PFSK-1 (cell line): ENCODE measurements at regions not wholly inside any gene's neighbourhood (a gene's known extent, or its start where the extent isn't known, plus 50 kb on each side); places are given as distances from the start of the nearest gene placed in this dataset.

Experiments
- FOXP2 ChIP-seq: optimal IDR thresholded peaks from 2 replicates; pipeline ENCODE3; 2011; ENCODE audit warnings: borderline replicate concordance, control low read depth, inconsistent platforms; ENCODE audit not compliant: insufficient read depth; ENCODE audit errors: extremely low read length, extremely low read depth
- POLR2AphosphoS5 ChIP-seq: IDR thresholded peaks from 2 replicates; pipeline ENCODE4 v1.6.1; 2012; ENCODE audit warnings: low read depth, mild to moderate bottlenecking, control low read depth, low read length, moderate library complexity
- SIN3A ChIP-seq: IDR thresholded peaks from 2 replicates; pipeline ENCODE4 v1.6.1; 2012; ENCODE audit warnings: mild to moderate bottlenecking, low read length, moderate library complexity, borderline replicate concordance; ENCODE audit not compliant: insufficient read depth
- TAF1 ChIP-seq: IDR thresholded peaks from 2 replicates; pipeline ENCODE4 v1.6.1; 2012; ENCODE audit warnings: low read length, control low read depth, borderline replicate concordance; ENCODE audit not compliant: insufficient read depth
- TF ChIP-seq, protein P1 (sequence below), 2 experiments: IDR thresholded peaks; 2 replicates each; pipeline versions ENCODE4 v1.6.1 to v1.8.0; 2011 to 2012; ENCODE audit warnings: low read depth in 2 of 2, low read length in 2 of 2, control low read depth in 1 of 2, inconsistent platforms in 1 of 2, mild to moderate bottlenecking in 1 of 2, moderate library complexity in 1 of 2; ENCODE audit not compliant: insufficient read depth in 1 of 2

GRCh38 chr4:117868201-117868600 lies 166.1 kb upstream of the NDST3 start:
- TF ChIP-seq FOXP2 (no peak), SIN3A (no peak), TAF1 (no peak), POLR2AphosphoS5 (no peak)
- TF ChIP-seq, protein P1, sequence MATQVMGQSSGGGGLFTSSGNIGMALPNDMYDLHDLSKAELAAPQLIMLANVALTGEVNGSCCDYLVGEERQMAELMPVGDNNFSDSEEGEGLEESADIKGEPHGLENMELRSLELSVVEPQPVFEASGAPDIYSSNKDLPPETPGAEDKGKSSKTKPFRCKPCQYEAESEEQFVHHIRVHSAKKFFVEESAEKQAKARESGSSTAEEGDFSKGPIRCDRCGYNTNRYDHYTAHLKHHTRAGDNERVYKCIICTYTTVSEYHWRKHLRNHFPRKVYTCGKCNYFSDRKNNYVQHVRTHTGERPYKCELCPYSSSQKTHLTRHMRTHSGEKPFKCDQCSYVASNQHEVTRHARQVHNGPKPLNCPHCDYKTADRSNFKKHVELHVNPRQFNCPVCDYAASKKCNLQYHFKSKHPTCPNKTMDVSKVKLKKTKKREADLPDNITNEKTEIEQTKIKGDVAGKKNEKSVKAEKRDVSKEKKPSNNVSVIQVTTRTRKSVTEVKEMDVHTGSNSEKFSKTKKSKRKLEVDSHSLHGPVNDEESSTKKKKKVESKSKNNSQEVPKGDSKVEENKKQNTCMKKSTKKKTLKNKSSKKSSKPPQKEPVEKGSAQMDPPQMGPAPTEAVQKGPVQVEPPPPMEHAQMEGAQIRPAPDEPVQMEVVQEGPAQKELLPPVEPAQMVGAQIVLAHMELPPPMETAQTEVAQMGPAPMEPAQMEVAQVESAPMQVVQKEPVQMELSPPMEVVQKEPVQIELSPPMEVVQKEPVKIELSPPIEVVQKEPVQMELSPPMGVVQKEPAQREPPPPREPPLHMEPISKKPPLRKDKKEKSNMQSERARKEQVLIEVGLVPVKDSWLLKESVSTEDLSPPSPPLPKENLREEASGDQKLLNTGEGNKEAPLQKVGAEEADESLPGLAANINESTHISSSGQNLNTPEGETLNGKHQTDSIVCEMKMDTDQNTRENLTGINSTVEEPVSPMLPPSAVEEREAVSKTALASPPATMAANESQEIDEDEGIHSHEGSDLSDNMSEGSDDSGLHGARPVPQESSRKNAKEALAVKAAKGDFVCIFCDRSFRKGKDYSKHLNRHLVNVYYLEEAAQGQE (IDR thresholded peaks at IDR 0.05; ENCODE audit: insufficient read depth in 1 of 2, low read depth in 2 of 2, low read length in 2 of 2): no peak

- TF ChIP-seq TAF1: no peak
- TF ChIP-seq FOXP2: no peak
- no peak for TF ChIP-seq SIN3A
- no peak for TF ChIP-seq POLR2AphosphoS5
- TF ChIP-seq, protein P1 (IDR thresholded peaks at IDR 0.05; ENCODE audit: insufficient read depth in 1 of 2, low read depth in 2 of 2, low read length in 2 of 2): no peak
These were observed 160.5 kb upstream of the NDST3 start for GRCh38 chr4:117873779-117874178.

GRCh38 chr4:117874216-117874615 lies 160.1 kb upstream of the NDST3 start:
- TF ChIP-seq FOXP2 (no peak), SIN3A (no peak), POLR2AphosphoS5 (no peak), TAF1 (no peak)
- TF ChIP-seq, protein P1 (IDR thresholded peaks at IDR 0.05; ENCODE audit: insufficient read depth in 1 of 2, low read depth in 2 of 2, low read length in 2 of 2): no peak

DNA sequence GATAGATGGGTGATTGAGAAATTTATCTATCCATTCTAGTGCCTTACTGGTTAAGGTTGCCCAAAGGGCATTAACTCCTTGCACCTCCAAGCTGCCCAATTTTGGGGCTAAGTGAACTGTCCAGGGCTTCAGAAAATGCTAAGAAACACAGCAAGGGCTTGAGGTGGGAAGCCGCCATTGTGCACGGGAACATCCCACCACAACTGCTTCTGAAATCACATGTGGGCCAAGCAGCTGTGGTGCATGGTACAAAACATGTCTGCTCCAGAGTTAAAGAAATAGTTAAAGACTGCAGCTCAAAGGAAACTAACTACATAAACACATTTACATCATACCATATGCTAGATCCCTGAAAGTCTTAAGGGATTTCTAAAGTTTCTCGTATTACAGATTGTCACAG lies 144.3 kb upstream of the NDST3 start:
- no peak for TF ChIP-seq TAF1
- no peak for TF ChIP-seq SIN3A
- TF ChIP-seq, protein P1 (IDR thresholded peaks at IDR 0.05; ENCODE audit: insufficient read depth in 1 of 2, low read depth in 2 of 2, low read length in 2 of 2): no peak
- no peak for TF ChIP-seq FOXP2
- TF ChIP-seq POLR2AphosphoS5: no peak

GRCh38 chr4:117893207-117893606 lies 141.1 kb upstream of the NDST3 start:
- TF ChIP-seq TAF1: no peak
- no peak for TF ChIP-seq SIN3A
- TF ChIP-seq FOXP2: no peak
